ENCODE measurements at regions not wholly inside any gene's neighbourhood (a gene's known extent, or its start where the extent isn't known, plus 50 kb on each side); places are given as distances from the start of the nearest gene placed in this dataset.

- Mint-ChIP-seq H3K27ac (no peak overlapping the region), H3K9me3 (peaks cover 9 to 18% of the 10 kb centered on the region in 2 donors), H3K36me3 (peaks cover 9 to 14% of the 10 kb centered on the region in 2 donors)
- ATAC-seq (no peak), DNase-seq (ENCODE audit: low spot score in 2 of 2) (no peak)
Observed at GRCh38 chr3:66583424-66584040, 82.7 kb upstream of the LRIG1 start.

GRCh38 chr3:66585520-66586095 is 84.8 kb upstream of the LRIG1 start:
- ATAC-seq: no peak
- Mint-ChIP-seq H3K27ac (no peak overlapping the region), H3K36me3 (peaks cover 0 to 5% of the 10 kb centered on the region in 2 donors), H3K9me3 (peaks cover 5 to 6% of the 10 kb centered on the region in 2 donors)
- no peak for DNase-seq (ENCODE audit: low spot score in 2 of 2)

GRCh38 chr3:66586853-66587252 is 86.0 kb upstream of the LRIG1 start:
- H3K27ac Mint-ChIP-seq: no peak overlapping the region
- peaks cover 5 to 6% of the 10 kb centered on the region in 2 donors for H3K9me3 Mint-ChIP-seq
- no peak for ATAC-seq

GRCh38 chr3:66588340-66588847 is 87.6 kb upstream of the LRIG1 start:
- ATAC-seq (no peak), DNase-seq (ENCODE audit: low spot score in 2 of 2) (no peak)
- Mint-ChIP-seq H3K36me3 (peaks cover 0 to 3% of the 10 kb centered on the region in 2 donors), H3K9me3 (peaks cover 3 to 6% of the 10 kb centered on the region in 2 donors), H3K27ac (no peak overlapping the region)

More at GRCh38 chr3:66586853-66587252, 86.0 kb upstream of the LRIG1 start:
- peaks cover 0 to 5% of the 10 kb centered on the region in 2 donors for H3K36me3 Mint-ChIP-seq
- no peak for DNase-seq (ENCODE audit: low spot score in 2 of 2)

- peaks cover 0 to 6% of the 10 kb centered on the region in 2 donors for H3K9me3 Mint-ChIP-seq
- H3K27ac Mint-ChIP-seq: no peak overlapping the region
- DNase-seq (ENCODE audit: low spot score in 2 of 2) (no peak), ATAC-seq (no peak)
- H3K36me3 Mint-ChIP-seq: no peaks in the 10 kb centered on the region
Observed at GRCh38 chr3:66592016-66592761, 91.4 kb upstream of the LRIG1 start.

- ATAC-seq (no peak), DNase-seq (ENCODE audit: low spot score in 2 of 2) (no peak)
- no peak overlapping the region for H3K27ac Mint-ChIP-seq
- H3K9me3 Mint-ChIP-seq: peaks cover 0 to 6% of the 10 kb centered on the region in 2 donors
- no peaks in the 10 kb centered on the region for H3K36me3 Mint-ChIP-seq
Observed at GRCh38 chr3:66592927-66593625, 92.3 kb upstream of the LRIG1 start.

GRCh38 chr3:66593978-66594377 is 93.2 kb upstream of the LRIG1 start:
- DNase-seq (ENCODE audit: low spot score in 2 of 2) (no peak), ATAC-seq (no peak)
- Mint-ChIP-seq H3K9me3 (peaks cover 0 to 6% of the 10 kb centered on the region in 2 donors), H3K36me3 (no peaks in the 10 kb centered on the region), H3K27ac (no peak overlapping the region)

GRCh38 chr3:66597308-66597863 is 96.6 kb upstream of the LRIG1 start:
- Mint-ChIP-seq H3K36me3 (no peaks in the 10 kb centered on the region), H3K27ac (no peak overlapping the region), H3K9me3 (no peaks in the 10 kb centered on the region)
- ATAC-seq (no peak), DNase-seq (ENCODE audit: low spot score in 2 of 2) (no peak)

GRCh38 chr3:66598168-66598567 is 97.3 kb upstream of the LRIG1 start:
- Mint-ChIP-seq H3K9me3 (no peaks in the 10 kb centered on the region), H3K36me3 (no peaks in the 10 kb centered on the region), H3K27ac (no peak overlapping the region)
- DNase-seq (ENCODE audit: low spot score in 2 of 2) (no peak), ATAC-seq (no peak)

GRCh38 chr3:66602237-66602636 is 101.4 kb upstream of the LRIG1 start:
- DNase-seq (ENCODE audit: low spot score in 2 of 2) (no peak), ATAC-seq (no peak)
- no peaks in the 10 kb centered on the region for H3K36me3 Mint-ChIP-seq
- H3K9me3 Mint-ChIP-seq: peaks cover 0 to 4% of the 10 kb centered on the region in 2 donors
- no peak overlapping the region for H3K27ac Mint-ChIP-seq

- no peaks in the 10 kb centered on the region for H3K36me3 Mint-ChIP-seq
- peaks cover 0 to 4% of the 10 kb centered on the region in 2 donors for H3K9me3 Mint-ChIP-seq
- DNase-seq (ENCODE audit: low spot score in 2 of 2): no peak
- no peak for ATAC-seq
- H3K27ac Mint-ChIP-seq: no peak overlapping the region
Observed at GRCh38 chr3:66602691-66603090, 101.9 kb upstream of the LRIG1 start.

GRCh38 chr3:66603151-66603611 is 102.4 kb upstream of the LRIG1 start:
- ATAC-seq (no peak), DNase-seq (ENCODE audit: low spot score in 2 of 2) (no peak)
- Mint-ChIP-seq H3K9me3 (peaks cover 0 to 4% of the 10 kb centered on the region in 2 donors), H3K27ac (no peak overlapping the region), H3K36me3 (no peaks in the 10 kb centered on the region)

GRCh38 chr3:66604481-66604880 is 103.7 kb upstream of the LRIG1 start:
- H3K9me3 Mint-ChIP-seq: peaks cover 0 to 4% of the 10 kb centered on the region in 2 donors
- ATAC-seq (no peak), DNase-seq (ENCODE audit: low spot score in 2 of 2) (no peak)
- H3K36me3 Mint-ChIP-seq: no peaks in the 10 kb centered on the region
- no peak overlapping the region for H3K27ac Mint-ChIP-seq

- H3K36me3 Mint-ChIP-seq: no peaks in the 10 kb centered on the region
- H3K27ac Mint-ChIP-seq: no peak overlapping the region
- ATAC-seq: no peak
- no peak for DNase-seq (ENCODE audit: low spot score in 2 of 2)
- H3K9me3 Mint-ChIP-seq: peaks cover 0 to 4% of the 10 kb centered on the region in 2 donors
Observed at GRCh38 chr3:66606126-66606525, 105.3 kb upstream of the LRIG1 start.

GRCh38 chr3:66606868-66607267 is 106.0 kb upstream of the LRIG1 start:
- ATAC-seq (no peak), DNase-seq (ENCODE audit: low spot score in 2 of 2) (no peak)
- H3K27ac Mint-ChIP-seq: no peak overlapping the region
- H3K36me3 Mint-ChIP-seq: no peaks in the 10 kb centered on the region
- peaks cover 0 to 4% of the 10 kb centered on the region in 2 donors for H3K9me3 Mint-ChIP-seq

- ATAC-seq (no peak), DNase-seq (ENCODE audit: low spot score in 2 of 2) (no peak)
- Mint-ChIP-seq H3K9me3 (peaks cover 0 to 4% of the 10 kb centered on the region in 2 donors), H3K36me3 (no peaks in the 10 kb centered on the region), H3K27ac (no peak overlapping the region)
Observed at GRCh38 chr3:66609660-66610561, 109.1 kb upstream of the LRIG1 start.
